Nephron (organoid): ENCODE measurements at regions not wholly inside any gene's neighbourhood (a gene's known extent, or its start where the extent isn't known, plus 50 kb on each side); places are given as distances from the start of the nearest gene placed in this dataset.

Source experiments
- H3K27ac Mint-ChIP-seq, 3 experiments: 2 replicates each; pipeline ENCODE4 v1.8.0; 2020; ENCODE audit warnings: mixed read lengths in 3 of 3, mild to moderate bottlenecking in 2 of 3, moderate library complexity in 1 of 3
- H3K27me3 Mint-ChIP-seq: 2 replicates; pipeline ENCODE4 v1.8.0; 2021; ENCODE audit warnings: low read depth, mild to moderate bottlenecking, moderate library complexity, mixed read lengths
- H3K36me3 Mint-ChIP-seq: 2 replicates; pipeline ENCODE4 v1.8.0; 2020; ENCODE audit warnings: low read depth, mixed read lengths
- H3K4me1 Mint-ChIP-seq: 2 replicates; pipeline ENCODE4 v1.8.0; 2020; ENCODE audit warnings: mixed read lengths
- H3K4me3 Mint-ChIP-seq, 3 experiments: 2 replicates each; pipeline ENCODE4 v1.8.0; 2020; ENCODE audit warnings: mild to moderate bottlenecking in 3 of 3, mixed read lengths in 3 of 3, moderate library complexity in 2 of 3
- H3K9me3 Mint-ChIP-seq: 2 replicates; pipeline ENCODE4 v1.8.0; 2020; ENCODE audit warnings: mixed read lengths
- CTCF ChIP-seq, 3 experiments: fragments of 200-600 bp; sonication (generic); IDR thresholded peaks; one replicate each; pipeline ENCODE4 v1.5.0; 2021; ENCODE audit warnings: antibody characterized with exemption in 3 of 3; ENCODE audit not compliant: unreplicated experiment in 3 of 3

- H3K9me3 Mint-ChIP-seq = no peaks in the 10 kb centered on the region
- H3K4me1 Mint-ChIP-seq = peaks cover 19% of the 10 kb centered on the region
- H3K36me3 Mint-ChIP-seq = no peaks in the 10 kb centered on the region
- H3K27ac Mint-ChIP-seq = no peak overlapping the region
- TF ChIP-seq CTCF (IDR thresholded peaks at IDR 0.05; ENCODE audit: unreplicated experiment in 3 of 3) = no peak
- no peak overlapping the region for H3K4me3 Mint-ChIP-seq
- H3K27me3 Mint-ChIP-seq = peaks cover 7% of the 10 kb centered on the region
Measured at GRCh38 chr17:56021681-56022190, 131.5 kb upstream of the ANKFN1 start.

DNA sequence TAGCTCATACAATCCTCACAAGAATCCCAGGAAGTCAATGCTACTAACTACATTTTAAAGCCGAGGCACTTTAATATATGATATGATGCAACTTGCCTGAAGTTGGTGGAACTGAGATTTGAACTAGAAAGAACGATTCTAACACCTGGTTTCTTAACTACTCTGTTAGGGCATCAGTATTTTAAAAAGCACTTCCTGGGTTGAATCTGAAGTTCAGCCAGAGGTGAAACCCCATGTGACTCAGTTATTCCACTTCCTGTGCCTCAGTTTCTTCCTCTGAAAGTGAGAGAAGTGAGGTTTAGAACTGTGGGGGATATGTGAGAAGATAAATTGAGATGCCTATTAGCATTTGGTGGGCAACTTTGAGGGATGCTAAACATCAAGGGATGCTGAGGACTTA, 129.4 kb upstream of the ANKFN1 start:
- Mint-ChIP-seq H3K4me3 (no peak overlapping the region), H3K4me1 (peaks cover 8% of the 10 kb centered on the region), H3K9me3 (no peaks in the 10 kb centered on the region), H3K36me3 (no peaks in the 10 kb centered on the region), H3K27ac (no peak overlapping the region), H3K27me3 (peaks cover 7% of the 10 kb centered on the region)
- no peak for TF ChIP-seq CTCF (IDR thresholded peaks at IDR 0.05; ENCODE audit: unreplicated experiment in 3 of 3)

GRCh38 chr17:56026915-56027314, 126.4 kb upstream of the ANKFN1 start:
- peaks cover 8% of the 10 kb centered on the region for H3K4me1 Mint-ChIP-seq
- peaks cover 10% of the 10 kb centered on the region for H3K27me3 Mint-ChIP-seq
- no peaks in the 10 kb centered on the region for H3K9me3 Mint-ChIP-seq
- H3K36me3 Mint-ChIP-seq = no peaks in the 10 kb centered on the region
- H3K4me3 Mint-ChIP-seq = no peak overlapping the region
- no peak for TF ChIP-seq CTCF (IDR thresholded peaks at IDR 0.05; ENCODE audit: unreplicated experiment in 3 of 3)
- peak overlapping the region in 1 of 3 experiments; percentile 0 for H3K27ac Mint-ChIP-seq

GRCh38 chr17:56028837-56029236, 124.4 kb upstream of the ANKFN1 start:
- H3K4me3 Mint-ChIP-seq = no peak overlapping the region
- no peaks in the 10 kb centered on the region for H3K36me3 Mint-ChIP-seq
- no peaks in the 10 kb centered on the region for H3K9me3 Mint-ChIP-seq
- H3K27ac Mint-ChIP-seq = no peak overlapping the region
- peaks cover 8% of the 10 kb centered on the region for H3K4me1 Mint-ChIP-seq
- H3K27me3 Mint-ChIP-seq = peaks cover 15% of the 10 kb centered on the region
- TF ChIP-seq CTCF (IDR thresholded peaks at IDR 0.05; ENCODE audit: unreplicated experiment in 3 of 3) = no peak

- TF ChIP-seq CTCF (IDR thresholded peaks at IDR 0.05; ENCODE audit: unreplicated experiment in 3 of 3) = no peak
- Mint-ChIP-seq H3K27me3 (peaks cover 20% of the 10 kb centered on the region), H3K36me3 (no peaks in the 10 kb centered on the region), H3K4me3 (no peak overlapping the region), H3K9me3 (no peaks in the 10 kb centered on the region), H3K4me1 (peaks cover 19% of the 10 kb centered on the region), H3K27ac (no peak overlapping the region)
Measured at GRCh38 chr17:56030009-56030624, 123.2 kb upstream of the ANKFN1 start.

DNA sequence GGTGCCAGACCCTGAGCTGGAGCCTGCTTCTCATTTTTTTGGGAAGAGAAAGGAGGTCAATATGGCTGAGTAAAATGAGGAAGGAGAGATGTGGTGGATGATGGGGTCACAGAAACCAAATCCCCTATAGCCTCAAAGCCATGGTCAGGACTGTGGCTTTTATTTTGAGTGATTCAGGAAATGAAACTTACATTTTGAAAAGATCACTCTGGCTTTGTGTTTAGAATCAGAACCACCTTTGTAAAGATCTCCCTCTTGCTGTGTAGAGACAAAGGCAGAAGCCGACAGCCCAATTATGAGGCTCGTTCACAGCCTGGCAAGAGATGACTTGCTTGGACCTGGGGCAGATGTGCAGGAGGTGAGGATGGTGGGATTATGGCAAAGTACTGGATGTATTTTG, 121.6 kb upstream of the ANKFN1 start:
- Mint-ChIP-seq H3K27ac (no peak overlapping the region), H3K4me1 (peaks cover 20% of the 10 kb centered on the region), H3K36me3 (no peaks in the 10 kb centered on the region), H3K27me3 (peaks cover 20% of the 10 kb centered on the region), H3K4me3 (no peak overlapping the region), H3K9me3 (no peaks in the 10 kb centered on the region)
- no peak for TF ChIP-seq CTCF (IDR thresholded peaks at IDR 0.05; ENCODE audit: unreplicated experiment in 3 of 3)
